Endothelial cell of umbilical vein (primary cell): ENCODE measurements at regions not wholly inside any gene's neighbourhood (a gene's known extent, or its start where the extent isn't known, plus 50 kb on each side); places are given as distances from the start of the nearest gene placed in this dataset.

Experiments
- BruUV-seq: library from RNA; stranded (reverse); fragments of 400-500 nt; replicated peaks from 2 replicates; lab custom pipeline; 2021; lab: Mats Ljungman, UMichigan
- CTCF ChIA-PET: fragments of 300-600, 350-600 bp; sonication (Branson Sonifier 250); formaldehyde crosslinking; loops from one replicate; lab custom pipeline; 2021; ENCODE audit warnings: antibody characterized with exemption, inconsistent platforms; lab: Charles Lee
- POLR2A ChIA-PET: fragments of 300-600, 350-600 bp; sonication (Branson Sonifier 250); formaldehyde crosslinking; loops from one replicate; lab custom pipeline; 2021; ENCODE audit warnings: antibody characterized with exemption, inconsistent platforms; lab: Charles Lee
- DNase-seq: peaks from one replicate; pipeline ENCODE4 v3.0.0-alpha.2; 2011; ENCODE audit warnings: low read depth, low spot score
- FAIRE-seq: peaks from 2 replicates; lab custom pipeline; 2011; peaks lifted over from hg19 to GRCh38; lab: Jason Lieb, UNC
- H2AFZ ChIP-seq: 2 replicates; pipeline ENCODE4 v1.6.0; 2012; ENCODE audit warnings: low read depth, low read length, control low read depth, inconsistent platforms
- H3K27ac ChIP-seq: 2 replicates; pipeline ENCODE4 v1.5.1; 2011; ENCODE audit warnings: low read depth, mild to moderate bottlenecking, control low read depth, low read length, moderate library complexity; ENCODE audit not compliant: insufficient read depth
- H3K27me3 ChIP-seq, 2 experiments: 2 replicates each; pipeline versions ENCODE4 v1.6.0 to v1.6.1; 2011; ENCODE audit warnings: low read length in 2 of 2, mixed read lengths in 1 of 2; ENCODE audit not compliant: control insufficient read depth in 2 of 2, insufficient read depth in 2 of 2
- H3K36me3 ChIP-seq, 2 experiments: 2 replicates in 1 of 2; 3 replicates in 1 of 2; pipeline ENCODE4 v1.5.1; 2011; ENCODE audit warnings: low read length in 2 of 2, mild to moderate bottlenecking in 1 of 2, moderate library complexity in 1 of 2; ENCODE audit not compliant: control insufficient read depth in 2 of 2, insufficient read depth in 2 of 2; ENCODE audit errors: extremely low read depth in 1 of 2
- H3K4me1 ChIP-seq: 3 replicates; pipeline ENCODE4 v1.5.1; 2011; ENCODE audit warnings: mild to moderate bottlenecking, low read length; ENCODE audit not compliant: control insufficient read depth, insufficient read depth; ENCODE audit errors: extremely low read depth
- H3K4me2 ChIP-seq: 2 replicates; pipeline ENCODE4 v1.6.1; 2011; ENCODE audit warnings: low read length, control low read depth, mixed read lengths; ENCODE audit not compliant: insufficient read depth
- H3K4me3 ChIP-seq, 3 experiments: fragments of 200-600 bp in 1 of 3; sonication (generic), shearing (Covaris generic) in 1 of 3; replicated peaks in 1 of 3; 2 replicates each; pipeline ENCODE4 v1.5.1; 2011 to 2016; ENCODE audit warnings: control low read depth in 3 of 3, low read length in 3 of 3, mild to moderate bottlenecking in 2 of 3, inconsistent platforms in 1 of 3, low read depth in 1 of 3, moderate library complexity in 1 of 3; ENCODE audit not compliant: insufficient read depth in 1 of 3
- H3K79me2 ChIP-seq: 2 replicates; pipeline ENCODE4 v1.6.0; 2012; ENCODE audit warnings: low read length, inconsistent platforms; ENCODE audit not compliant: control insufficient read depth, insufficient read depth
- H3K9ac ChIP-seq: replicated peaks from 2 replicates; pipeline ENCODE3; 2011; ENCODE audit warnings: low read length, control low read depth; ENCODE audit not compliant: insufficient read depth; ENCODE audit errors: extremely low read depth
- H3K9me1 ChIP-seq: replicated peaks from 3 replicates; pipeline ENCODE4 v1.6.0; 2011; ENCODE audit warnings: mild to moderate bottlenecking, low read length; ENCODE audit not compliant: control insufficient read depth, insufficient read depth; ENCODE audit errors: extremely low read depth
- H3K9me3 ChIP-seq: replicated peaks from 2 replicates; pipeline ENCODE4 v1.5.1; 2012; ENCODE audit warnings: low read length, inconsistent platforms; ENCODE audit not compliant: control insufficient read depth, insufficient read depth
- H4K20me1 ChIP-seq: replicated peaks from 2 replicates; pipeline ENCODE3; 2011; ENCODE audit warnings: mild to moderate bottlenecking, low read length; ENCODE audit not compliant: control insufficient read depth, insufficient read depth; ENCODE audit errors: extremely low read depth
- CTCF ChIP-seq, 2 donors: IDR thresholded peaks; 1 replicate in 1 of 2; 2 replicates in 1 of 2; pipeline ENCODE4 v1.5.1; 2011; ENCODE audit warnings: low read length in 2 of 2, mild to moderate bottlenecking in 2 of 2, moderate library complexity in 2 of 2, control low read depth in 1 of 2, inconsistent platforms in 1 of 2, low read depth in 1 of 2; ENCODE audit not compliant: insufficient read depth in 1 of 2; ENCODE audit errors: extremely low read depth in 1 of 2
- EZH2 ChIP-seq: IDR thresholded peaks from 2 replicates; pipeline ENCODE4 v1.6.1; 2012; ENCODE audit warnings: borderline replicate concordance, low read depth, mild to moderate bottlenecking, moderate library complexity, low read length, inconsistent platforms; ENCODE audit not compliant: severe bottlenecking
- FOS ChIP-seq: IDR thresholded peaks from 2 replicates; pipeline ENCODE4 v1.6.1; 2011; ENCODE audit warnings: mild to moderate bottlenecking, low read length, moderate library complexity, borderline replicate concordance; ENCODE audit not compliant: insufficient read depth
- GATA2 ChIP-seq: IDR thresholded peaks from 2 replicates; pipeline ENCODE4 v1.7.0; 2011; ENCODE audit warnings: low read depth, mild to moderate bottlenecking, moderate library complexity, mixed read lengths, low read length; ENCODE audit not compliant: insufficient read length, insufficient read depth
- JUN ChIP-seq: IDR thresholded peaks from 2 replicates; pipeline ENCODE4 v1.6.1; 2011; ENCODE audit warnings: borderline replicate concordance, low read depth; ENCODE audit not compliant: insufficient read length, insufficient read depth
- MAX ChIP-seq: IDR thresholded peaks from 2 replicates; pipeline ENCODE4 v1.6.1; 2011; ENCODE audit not compliant: insufficient read depth, insufficient read length
- MYC ChIP-seq: IDR thresholded peaks from one replicate; pipeline ENCODE4 v1.6.1; 2011; ENCODE audit warnings: mild to moderate bottlenecking, low read depth, low read length
- POLR2A ChIP-seq: IDR thresholded peaks from 2 replicates; pipeline ENCODE4 v1.6.1; 2012; ENCODE audit warnings: low read depth, mild to moderate bottlenecking, control low read depth, low read length
- POLR2AphosphoS5 ChIP-seq: IDR thresholded peaks from 2 replicates; pipeline ENCODE4 v1.6.1; 2012; ENCODE audit warnings: low read depth, mild to moderate bottlenecking, control low read depth, low read length, moderate library complexity; ENCODE audit not compliant: insufficient read depth
- dilution Hi-C: fragments of 300-500 bp; cut with MboI; formaldehyde crosslinking; loops from one replicate; pipeline ENCODE4 v1.15.0; 2019; ENCODE audit warnings: low sequenced_read_pairs; ENCODE audit not compliant: extremely low pct_ligation_motif_present
- intact Hi-C: fragments of 100-400 bp; cut with micrococcal nuclease; formaldehyde crosslinking; loops from one replicate; pipeline ENCODE4 v1.10.0; 2022

GRCh38 chr11:87645626-87646025 is 529.6 kb downstream of the RAB38 start:
- H3K4me1 ChIP-seq: no peaks in the 10 kb centered on the region
- no peak overlapping the region for H2AFZ ChIP-seq
- dilution Hi-C loops: no loop called here
- H3K27me3 ChIP-seq: no peaks in the 10 kb centered on the region
- POLR2A ChIA-PET: no interaction called here
- no peaks in the 10 kb centered on the region for H3K9me1 ChIP-seq
- BruUV-seq: no TSS peak
- no peaks in the 10 kb centered on the region for H4K20me1 ChIP-seq
- H3K4me2 ChIP-seq: no peak overlapping the region
- intact Hi-C loops: no loop called here
- CTCF ChIA-PET: no interaction called here
- H3K4me3 ChIP-seq: no peak overlapping the region
- H3K9ac ChIP-seq: no peak overlapping the region
- H3K79me2 ChIP-seq: no peaks in the 10 kb centered on the region
- no peak for FAIRE-seq
- no peaks in the 10 kb centered on the region for H3K36me3 ChIP-seq
- H3K9me3 ChIP-seq: no peaks in the 10 kb centered on the region
- H3K27ac ChIP-seq: no peak overlapping the region
- DNase-seq: no peak
- TF ChIP-seq FOS: no peak
- TF ChIP-seq GATA2: no peak
- TF ChIP-seq EZH2: no peak
- TF ChIP-seq POLR2AphosphoS5: no peak
- TF ChIP-seq POLR2A: no peak
- TF ChIP-seq MYC: no peak
- no peak for TF ChIP-seq JUN
- TF ChIP-seq CTCF (IDR thresholded peaks at IDR 0.05; ENCODE audit: extremely low read depth in 1 of 2, insufficient read depth in 1 of 2, low read depth in 1 of 2, low read length in 2 of 2): no peak
- TF ChIP-seq MAX: no peak
